ENCODE measurements at regions not wholly inside any gene's neighbourhood (a gene's known extent, or its start where the extent isn't known, plus 50 kb on each side); places are given as distances from the start of the nearest gene placed in this dataset.

GRCh38 chr6:22421198-22421597, 124.4 kb upstream of the PRL start:
- no peak overlapping the region for H2AFZ ChIP-seq
- no peak for DNase-seq (ENCODE audit: low spot score)
- no peak overlapping the region for H3K4me2 ChIP-seq
- H3K27ac ChIP-seq: no peak overlapping the region
- H3K9me2 ChIP-seq (replicated peaks; ENCODE audit: insufficient read depth): no peaks in the 10 kb centered on the region
- no peaks in the 10 kb centered on the region for H4K20me1 ChIP-seq (ENCODE audit: insufficient read depth, poor library complexity, severe bottlenecking)
- WGBS (ENCODE audit: low lambda C conversion rate, missing lambda C conversion rate): 79% methylated on average over 2 of the region's 2 CpGs
- H3K79me2 ChIP-seq: no peaks in the 10 kb centered on the region
- no peaks in the 10 kb centered on the region for H3K27me3 ChIP-seq
- H3K4me3 ChIP-seq: no peak overlapping the region
- no peaks in the 10 kb centered on the region for H3K36me3 ChIP-seq (replicated peaks; ENCODE audit: insufficient read depth, low read depth)
- H3K4me1 ChIP-seq (ENCODE audit: insufficient read depth): no peaks in the 10 kb centered on the region
- TF ChIP-seq EZH2 (IDR thresholded peaks at IDR 0.05; ENCODE audit: borderline replicate concordance) (no peak), CTCF (IDR thresholded peaks at IDR 0.05; ENCODE audit: poor library complexity) (no peak), EZH2phosphoT487 (IDR thresholded peaks at IDR 0.05; ENCODE audit: low read depth, severe bottlenecking, unreplicated experiment) (no peak)
- H3K9me3 ChIP-seq (ENCODE audit: low read depth): peaks cover 6% of the 10 kb centered on the region

- no peaks in the 10 kb centered on the region for H3K36me3 ChIP-seq (replicated peaks; ENCODE audit: insufficient read depth, low read depth)
- H3K4me3 ChIP-seq: no peak overlapping the region
- H3K27ac ChIP-seq: no peak overlapping the region
- H4K20me1 ChIP-seq (ENCODE audit: insufficient read depth, poor library complexity, severe bottlenecking): no peaks in the 10 kb centered on the region
- H3K9me3 ChIP-seq (ENCODE audit: low read depth): no peaks in the 10 kb centered on the region
- H3K9me2 ChIP-seq (replicated peaks; ENCODE audit: insufficient read depth): no peaks in the 10 kb centered on the region
- no peak for DNase-seq (ENCODE audit: low spot score)
- H3K4me1 ChIP-seq (ENCODE audit: insufficient read depth): no peaks in the 10 kb centered on the region
- no peaks in the 10 kb centered on the region for H3K79me2 ChIP-seq
- TF ChIP-seq CTCF (IDR thresholded peaks at IDR 0.05; ENCODE audit: poor library complexity) (no peak), EZH2 (IDR thresholded peaks at IDR 0.05; ENCODE audit: borderline replicate concordance) (no peak)
- no peaks in the 10 kb centered on the region for H3K27me3 ChIP-seq
- H2AFZ ChIP-seq: no peak overlapping the region
- no peak overlapping the region for H3K4me2 ChIP-seq
- 74% methylated on average over 2 of the region's 2 CpGs for WGBS (ENCODE audit: low lambda C conversion rate, missing lambda C conversion rate)
These were observed 127.4 kb upstream of the PRL start for GRCh38 chr6:22424196-22424595.

- Histone ChIP-seq H3K27ac (no peak overlapping the region), H3K4me2 (no peak overlapping the region), H3K9me3 (ENCODE audit: low read depth) (no peaks in the 10 kb centered on the region), H3K4me3 (no peak overlapping the region), H3K9me2 (replicated peaks; ENCODE audit: insufficient read depth) (no peaks in the 10 kb centered on the region), H4K20me1 (ENCODE audit: insufficient read depth, poor library complexity, severe bottlenecking) (no peaks in the 10 kb centered on the region), H3K4me1 (ENCODE audit: insufficient read depth) (no peaks in the 10 kb centered on the region), H2AFZ (no peak overlapping the region), H3K27me3 (no peaks in the 10 kb centered on the region), H3K36me3 (replicated peaks; ENCODE audit: insufficient read depth, low read depth) (no peaks in the 10 kb centered on the region), H3K79me2 (no peaks in the 10 kb centered on the region)
- no peak for DNase-seq (ENCODE audit: low spot score)
- WGBS (ENCODE audit: low lambda C conversion rate, missing lambda C conversion rate): 91% methylated on average over 2 of the region's 2 CpGs
- TF ChIP-seq CTCF (IDR thresholded peaks at IDR 0.05; ENCODE audit: poor library complexity): no peak
- no peak for TF ChIP-seq EZH2phosphoT487 (IDR thresholded peaks at IDR 0.05; ENCODE audit: low read depth, severe bottlenecking, unreplicated experiment)
- TF ChIP-seq EZH2 (IDR thresholded peaks at IDR 0.05; ENCODE audit: borderline replicate concordance): no peak
These were observed 135.2 kb upstream of the PRL start for GRCh38 chr6:22432060-22432459.

GRCh38 chr6:22433745-22434144, 135.6 kb upstream of the HDGFL1 start:
- no peaks in the 10 kb centered on the region for H3K9me2 ChIP-seq (replicated peaks; ENCODE audit: insufficient read depth)
- H3K27me3 ChIP-seq: no peaks in the 10 kb centered on the region
- over 99% methylated on average over 6 of the region's 6 CpGs for WGBS (ENCODE audit: low lambda C conversion rate, missing lambda C conversion rate)
- H3K4me3 ChIP-seq: no peak overlapping the region
- H3K4me1 ChIP-seq (ENCODE audit: insufficient read depth): no peaks in the 10 kb centered on the region
- no peaks in the 10 kb centered on the region for H3K36me3 ChIP-seq (replicated peaks; ENCODE audit: insufficient read depth, low read depth)
- no peak for TF ChIP-seq EZH2 (IDR thresholded peaks at IDR 0.05; ENCODE audit: borderline replicate concordance)
- no peak for TF ChIP-seq EZH2phosphoT487 (IDR thresholded peaks at IDR 0.05; ENCODE audit: low read depth, severe bottlenecking, unreplicated experiment)
- TF ChIP-seq CTCF (IDR thresholded peaks at IDR 0.05; ENCODE audit: poor library complexity): no peak
- no peak overlapping the region for H2AFZ ChIP-seq
- no peak for DNase-seq (ENCODE audit: low spot score)
- no peaks in the 10 kb centered on the region for H4K20me1 ChIP-seq (ENCODE audit: insufficient read depth, poor library complexity, severe bottlenecking)
- no peak overlapping the region for H3K4me2 ChIP-seq
- H3K27ac ChIP-seq: no peak overlapping the region
- H3K79me2 ChIP-seq: no peaks in the 10 kb centered on the region
- no peaks in the 10 kb centered on the region for H3K9me3 ChIP-seq (ENCODE audit: low read depth)
